ENCODE measurements at regions not wholly inside any gene's neighbourhood (a gene's known extent, or its start where the extent isn't known, plus 50 kb on each side); places are given as distances from the start of the nearest gene placed in this dataset.

- no peak for TF ChIP-seq POLR2A (IDR thresholded peaks at IDR 0.05; ENCODE audit: borderline replicate concordance, extremely low read depth, insufficient read depth, insufficient read length)
- no peak for TF ChIP-seq CTCF (IDR thresholded peaks at IDR 0.05 in 2 of 3, conservative IDR thresholded peaks at IDR 0.05 in 1 of 3; ENCODE audit: borderline replicate concordance in 1 of 3, insufficient read depth in 1 of 3, low read depth in 2 of 3, low read length in 2 of 3)
- no peak for TF ChIP-seq YY1 (IDR thresholded peaks at IDR 0.05; ENCODE audit: extremely low read depth, insufficient replicate concordance, low read depth, low read length)
- TF ChIP-seq EZH2 (IDR thresholded peaks at IDR 0.05) = no peak
- TF ChIP-seq SP1 (IDR thresholded peaks at IDR 0.05; ENCODE audit: low read depth) = no peak
- TF ChIP-seq CEBPB (IDR thresholded peaks at IDR 0.05; ENCODE audit: low read depth) = no peak
- TF ChIP-seq TCF7L2 (IDR thresholded peaks at IDR 0.05; ENCODE audit: borderline replicate concordance, extremely low read depth, insufficient read depth, insufficient read length) = no peak
- no peak for TF ChIP-seq RAD21 (IDR thresholded peaks at IDR 0.05; ENCODE audit: low read depth)
These were observed 56.5 kb upstream of the WIPF3 start for GRCh38 chr7:29749701-29750321.
